HG02840 (cell line): ENCODE measurements at regions not wholly inside any gene's neighbourhood (a gene's known extent, or its start where the extent isn't known, plus 50 kb on each side); places are given as distances from the start of the nearest gene placed in this dataset.
"Not testable (repeated sequence)": the region's sequence is repeated elsewhere in the genome, so short reads cannot be mapped to it uniquely, and the experiment has no call there.

Experiments used
- ATAC-seq: cut with Tn5 transposase; IDR thresholded peaks from one replicate; pipeline ENCODE4 v1.9.1; 2021; ENCODE audit warnings: mild to moderate bottlenecking, moderate library complexity, moderate number of reproducible peaks; ENCODE audit not compliant: unreplicated experiment, low FRiP score

DNA sequence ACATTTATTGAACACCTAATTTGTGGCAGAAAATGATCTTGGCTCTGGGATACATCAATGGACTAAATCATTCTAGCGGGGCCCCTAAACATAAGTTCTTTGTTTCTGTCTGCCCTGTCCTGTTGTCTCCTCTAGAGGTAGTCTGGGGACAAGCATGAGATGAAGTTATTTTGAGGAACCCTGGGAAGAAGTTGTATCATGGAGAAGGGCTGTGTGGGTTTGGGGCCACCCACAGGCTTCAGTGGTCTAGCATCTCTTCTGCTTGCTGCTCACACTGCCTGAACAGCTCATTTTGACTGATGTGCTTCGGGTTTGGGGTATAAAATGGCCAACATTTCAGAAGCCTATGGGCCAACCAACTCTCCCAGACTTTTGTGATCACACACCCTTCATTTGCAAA is 50.3 kb upstream of the OSBPL11 start:
- ATAC-seq, result no peak

DNA sequence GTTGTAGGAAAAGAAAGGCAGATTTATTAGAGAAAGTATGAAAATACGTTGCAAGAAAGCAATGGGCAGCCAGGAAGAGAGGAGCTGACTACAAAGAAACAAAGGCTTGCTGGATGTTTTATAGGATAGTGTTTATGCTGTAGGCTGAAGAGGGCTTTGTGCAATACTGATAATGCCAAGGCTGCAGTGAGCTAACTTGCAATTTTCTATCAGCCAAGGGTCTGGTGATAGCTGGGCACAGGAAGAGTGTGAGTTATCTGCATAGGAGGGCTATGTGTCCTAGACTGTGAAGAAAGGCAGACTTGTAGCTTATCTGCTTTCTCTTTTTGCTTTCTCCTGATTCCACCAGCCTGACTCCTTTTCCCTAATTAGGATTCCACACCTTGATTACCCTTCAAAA is 51.3 kb upstream of the OSBPL11 start:
- no peak for ATAC-seq

DNA sequence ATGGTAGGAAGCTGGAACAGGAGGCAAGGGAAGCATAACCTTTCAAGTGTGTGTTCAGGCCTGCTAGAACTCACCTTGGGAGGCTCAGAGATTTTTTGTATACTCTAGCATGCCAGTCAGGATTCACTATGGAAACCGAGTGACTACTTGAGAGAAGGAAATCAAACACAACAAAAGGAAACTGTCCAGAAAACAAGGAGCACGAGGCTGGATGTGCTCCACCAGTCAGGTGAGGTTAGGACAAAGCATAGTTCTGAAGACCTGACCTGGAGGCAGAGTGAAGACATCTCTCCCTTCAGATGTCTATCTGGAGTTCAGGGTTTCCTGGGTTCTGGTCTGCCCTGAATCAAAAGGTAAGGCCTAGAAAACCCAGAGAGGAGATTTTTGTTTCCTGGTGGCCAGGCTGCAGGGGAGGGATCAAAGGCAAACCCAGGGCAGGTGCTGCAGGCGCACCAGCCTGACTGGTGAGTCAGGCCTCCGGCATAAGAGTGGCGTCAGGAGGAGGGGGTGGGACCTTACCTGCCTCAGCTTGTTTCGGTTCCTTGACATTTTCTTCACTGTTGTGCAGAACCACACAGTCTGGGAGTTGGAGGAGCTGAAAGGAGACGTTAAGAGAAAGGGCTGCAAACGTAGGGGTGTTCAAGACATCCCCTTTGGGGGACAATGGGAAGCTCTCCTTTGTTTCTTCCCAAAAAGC is 52.2 kb upstream of the OSBPL11 start:
- no peak for ATAC-seq

DNA sequence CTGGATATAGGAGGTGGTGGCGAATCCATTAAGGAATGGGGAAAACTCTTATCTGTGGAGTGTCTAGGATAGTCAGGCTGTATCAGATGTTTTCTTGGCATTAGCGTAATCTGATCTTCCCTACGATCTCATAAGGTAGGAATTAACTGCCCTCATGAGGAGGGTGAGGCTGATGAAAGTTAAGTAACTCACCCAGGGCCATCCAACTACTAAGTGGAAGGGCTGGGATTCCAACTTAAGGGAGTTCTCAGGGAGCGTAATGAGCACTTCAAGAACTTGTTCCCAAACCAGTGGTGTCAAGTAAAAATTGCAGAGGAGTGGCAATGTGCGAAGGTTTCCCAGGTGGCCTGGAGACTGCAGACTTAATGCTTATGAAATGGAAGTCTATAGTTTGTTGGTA is 55.9 kb upstream of the OSBPL11 start:
- ATAC-seq, result no peak

DNA sequence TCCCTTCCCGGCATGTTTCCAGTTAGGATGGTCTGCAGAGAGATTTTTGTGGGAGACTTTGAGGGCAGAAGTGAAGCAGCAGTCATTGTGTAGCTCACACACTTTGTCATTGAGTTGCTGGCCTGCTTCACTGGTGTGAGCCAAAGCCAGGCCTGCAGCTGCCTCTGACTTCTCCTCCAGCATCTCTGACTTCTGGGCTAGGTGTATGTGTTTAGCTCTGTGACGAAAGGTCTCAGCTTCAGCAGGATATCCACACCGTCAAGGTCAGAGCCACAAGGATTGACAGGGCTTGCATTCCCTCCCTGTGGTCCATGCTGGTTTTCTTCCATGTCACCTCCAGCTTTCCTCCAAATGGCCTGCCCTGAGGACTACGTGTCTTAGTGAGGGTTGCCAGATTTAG is 57.1 kb upstream of the OSBPL11 start:
- ATAC-seq, result no peak

DNA sequence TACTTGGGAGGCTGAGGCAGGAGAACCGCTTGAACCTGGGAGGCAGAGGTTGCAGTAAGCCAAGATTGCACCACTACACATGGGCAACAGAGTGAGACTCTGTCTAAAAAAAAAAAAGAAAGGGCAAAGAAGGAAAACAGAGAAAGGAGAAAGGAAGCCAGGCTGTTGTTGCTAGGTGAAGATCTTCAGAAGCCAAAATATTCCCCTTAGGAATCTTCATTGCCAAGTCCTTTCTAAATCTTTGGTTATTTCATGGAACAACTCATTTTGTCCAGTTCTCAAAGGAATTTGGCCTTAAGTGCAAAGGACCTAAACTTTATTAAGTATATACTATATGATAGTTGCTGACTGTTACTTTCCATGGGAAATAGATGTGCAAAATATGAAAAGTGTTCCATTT is 59.2 kb upstream of the OSBPL11 start:
- no peak for ATAC-seq

DNA sequence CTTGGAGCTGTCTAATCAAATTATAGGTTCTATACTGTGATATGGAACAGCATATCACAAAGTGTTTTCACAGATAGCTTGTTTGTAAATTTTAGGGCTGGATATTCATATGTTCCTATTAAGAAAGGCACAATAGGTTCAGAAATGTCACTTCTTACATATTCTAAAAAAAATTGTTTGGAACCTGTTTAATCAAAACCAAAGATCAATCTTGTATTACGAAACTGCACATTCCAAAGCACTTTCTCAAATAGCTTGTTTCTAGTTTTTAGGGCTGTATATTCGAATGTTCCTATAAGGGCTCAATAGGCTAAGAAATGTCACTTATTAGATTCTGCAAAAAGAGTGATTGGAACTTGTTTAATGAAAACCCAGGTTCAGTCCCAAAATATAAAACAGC is 67.4 kb upstream of the OSBPL11 start:
- ATAC-seq, result no peak

DNA sequence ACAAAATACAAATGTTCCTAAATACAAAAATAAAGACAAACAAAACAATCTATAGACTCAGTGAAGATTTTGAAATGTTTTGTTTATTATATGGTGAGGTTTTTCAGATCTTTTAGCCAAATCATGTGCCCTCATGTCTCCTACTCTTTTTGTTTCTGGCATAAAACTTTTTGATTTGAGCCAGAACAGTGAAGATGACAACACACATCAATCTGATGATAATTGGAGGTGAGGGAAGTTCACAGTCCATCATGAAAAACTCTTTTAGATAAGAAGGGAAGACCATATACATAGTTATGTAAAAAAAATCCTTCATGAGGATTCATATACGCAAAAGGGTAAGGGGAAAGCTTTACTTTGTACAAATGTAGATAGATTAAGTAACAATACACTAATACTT is 75.1 kb upstream of the OSBPL11 start:
- ATAC-seq, result no peak

DNA sequence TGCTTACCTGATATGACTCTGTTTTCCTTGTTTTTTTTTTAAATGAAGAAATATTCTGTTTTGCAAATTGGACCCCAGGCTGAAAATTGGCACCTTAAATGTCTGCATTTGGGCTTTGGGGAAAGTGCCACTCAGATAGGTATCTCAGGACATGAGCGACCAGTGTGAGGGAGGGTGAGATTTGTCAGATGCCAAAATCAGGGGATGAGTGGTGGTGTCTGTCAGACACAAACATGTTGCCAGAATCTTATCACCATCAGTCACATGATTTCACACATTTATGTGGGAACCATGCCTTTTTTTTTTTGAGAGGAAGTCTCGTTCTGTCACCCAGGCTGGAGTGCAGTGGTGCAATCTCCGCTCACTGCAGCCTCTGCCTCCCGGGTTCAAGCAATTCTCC is 75.6 kb upstream of the OSBPL11 start:
- ATAC-seq, result no peak

DNA sequence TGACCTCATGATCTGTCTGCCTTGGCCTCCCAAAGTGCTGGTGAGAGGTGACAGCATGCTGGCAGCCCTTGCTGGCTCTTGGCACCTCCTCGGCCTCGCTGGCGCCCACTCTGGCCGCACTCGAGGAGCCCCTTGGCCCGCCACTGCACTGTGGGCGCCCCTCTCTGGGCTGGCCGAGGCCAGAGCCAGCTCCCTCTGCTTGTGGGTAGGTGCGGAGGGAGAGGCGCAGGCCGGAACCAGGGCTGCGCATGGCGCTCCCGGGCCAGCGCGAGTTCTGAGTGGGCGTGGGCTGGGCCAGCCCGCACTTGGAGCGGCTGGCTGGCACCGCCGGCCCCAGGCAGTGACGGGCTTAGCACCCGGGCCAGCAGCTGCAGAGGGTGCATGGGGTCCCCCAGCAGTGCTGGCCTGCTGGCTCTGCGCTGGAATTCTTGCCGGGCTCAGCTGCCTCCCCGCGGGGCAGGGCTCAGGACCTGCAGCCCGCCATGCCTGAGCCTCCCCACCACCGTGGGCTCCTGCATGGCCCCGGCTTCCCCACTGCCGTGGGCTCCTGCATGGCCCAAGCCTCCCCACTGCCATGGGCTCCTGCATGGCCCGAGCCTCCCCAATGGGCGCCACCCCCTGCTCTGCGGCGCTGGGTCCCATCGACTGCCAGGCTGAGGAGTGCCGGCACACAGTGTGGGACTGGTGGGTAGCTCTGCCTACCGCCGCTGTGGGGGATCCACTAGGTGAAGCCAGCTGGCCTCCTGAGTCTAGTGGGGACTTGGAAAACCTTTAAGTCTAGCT is 76.4 kb upstream of the OSBPL11 start:
- ATAC-seq, result no peak

DNA sequence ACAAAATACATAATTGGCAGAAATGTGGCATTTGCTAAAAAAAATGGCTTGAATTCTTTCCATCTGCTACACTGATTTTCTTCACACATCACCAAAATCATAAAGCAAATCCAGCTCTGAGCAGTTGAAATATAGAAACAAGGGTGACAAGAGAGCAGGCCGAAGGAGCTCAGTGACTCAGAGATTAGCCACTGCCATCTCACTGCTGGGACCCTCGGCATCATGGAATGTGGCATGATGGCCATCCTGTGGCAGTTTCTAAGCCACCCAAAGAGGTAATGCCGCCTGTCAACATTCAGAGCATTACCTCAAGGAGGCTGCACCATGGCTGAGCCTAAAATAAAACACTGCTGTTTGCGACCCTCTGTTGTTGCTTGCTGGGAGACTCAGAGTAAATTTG is 80.5 kb upstream of the OSBPL11 start:
- ATAC-seq, result no peak

DNA sequence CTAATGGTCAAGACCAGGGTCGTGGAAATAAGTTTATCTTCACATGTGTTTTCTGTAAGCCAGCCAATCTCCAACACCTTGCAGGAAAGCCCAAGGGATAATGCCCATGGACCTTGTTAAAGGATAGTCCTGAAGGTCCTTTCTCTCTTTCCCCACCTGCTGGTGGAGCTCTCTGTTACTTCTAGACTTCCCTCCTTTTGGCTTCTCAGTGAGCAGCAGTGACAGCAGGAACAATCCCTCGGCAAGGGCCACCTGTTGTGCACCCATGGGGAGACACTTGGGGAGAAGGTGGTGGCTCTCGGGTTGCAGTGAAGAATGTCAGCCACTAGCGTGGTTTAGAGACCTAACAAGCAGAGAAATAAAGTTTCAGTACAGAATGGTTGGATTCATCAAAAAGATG is 84.0 kb upstream of the OSBPL11 start:
- ATAC-seq, result no peak

DNA sequence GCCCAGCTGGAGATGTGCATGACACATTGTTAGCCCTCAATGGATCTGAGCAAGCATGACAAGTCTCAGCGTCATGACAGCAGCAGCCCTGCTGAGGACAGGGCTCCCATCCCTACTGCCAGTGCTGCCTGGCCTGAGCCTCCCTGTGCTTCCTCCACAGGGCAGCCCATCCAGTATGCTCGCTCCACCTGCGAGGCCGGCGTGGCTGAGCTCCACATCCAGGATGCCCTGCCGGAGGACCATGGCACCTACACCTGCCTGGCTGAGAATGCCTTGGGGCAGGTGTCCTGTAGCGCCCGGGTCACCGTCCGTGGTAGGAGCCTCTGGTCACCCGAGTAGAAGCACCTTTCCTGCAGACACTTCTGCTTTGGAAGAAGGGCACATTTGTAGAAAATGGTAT is 85.8 kb upstream of the OSBPL11 start:
- ATAC-seq, result no peak

DNA sequence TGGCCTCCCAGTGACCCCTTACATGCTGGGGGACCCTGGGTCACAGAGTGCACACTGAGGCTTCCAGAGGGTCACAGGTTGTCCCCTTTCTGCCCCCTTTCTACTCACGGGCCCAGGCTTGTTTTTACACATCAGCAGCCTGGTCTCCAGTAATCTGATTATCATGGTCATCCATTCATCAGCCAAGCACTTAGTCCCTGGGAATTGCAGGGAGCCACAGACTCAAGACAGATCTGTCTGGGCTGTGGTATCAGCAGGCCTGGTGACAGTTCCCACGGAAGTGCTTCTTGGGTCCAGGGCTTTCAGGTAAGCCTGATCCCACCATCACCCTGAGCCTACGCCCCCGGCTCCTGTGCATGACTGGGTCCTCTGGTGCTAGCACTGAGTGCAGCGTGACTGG is 86.6 kb upstream of the OSBPL11 start:
- ATAC-seq, result not testable (repeated sequence)

DNA sequence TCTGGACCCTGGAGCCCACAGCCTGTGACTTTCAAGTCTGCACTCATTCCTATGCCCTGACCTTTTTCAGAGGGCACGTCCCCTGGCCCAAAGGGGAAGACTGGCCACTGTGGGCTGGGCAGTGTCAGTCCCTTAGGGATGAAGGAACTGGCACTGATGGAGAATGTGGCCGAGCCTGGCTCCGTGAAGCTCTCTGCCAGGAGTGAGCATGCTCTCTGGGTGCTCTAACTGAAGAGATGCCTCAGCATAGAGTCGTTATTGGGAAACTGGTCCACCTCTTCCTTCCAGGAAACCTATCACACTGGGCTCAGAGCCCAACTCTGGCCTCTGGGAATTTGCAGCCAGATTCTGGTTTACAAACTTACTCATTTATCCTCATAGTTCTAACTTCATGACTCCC is 87.3 kb upstream of the OSBPL11 start:
- ATAC-seq, result not testable (repeated sequence)

DNA sequence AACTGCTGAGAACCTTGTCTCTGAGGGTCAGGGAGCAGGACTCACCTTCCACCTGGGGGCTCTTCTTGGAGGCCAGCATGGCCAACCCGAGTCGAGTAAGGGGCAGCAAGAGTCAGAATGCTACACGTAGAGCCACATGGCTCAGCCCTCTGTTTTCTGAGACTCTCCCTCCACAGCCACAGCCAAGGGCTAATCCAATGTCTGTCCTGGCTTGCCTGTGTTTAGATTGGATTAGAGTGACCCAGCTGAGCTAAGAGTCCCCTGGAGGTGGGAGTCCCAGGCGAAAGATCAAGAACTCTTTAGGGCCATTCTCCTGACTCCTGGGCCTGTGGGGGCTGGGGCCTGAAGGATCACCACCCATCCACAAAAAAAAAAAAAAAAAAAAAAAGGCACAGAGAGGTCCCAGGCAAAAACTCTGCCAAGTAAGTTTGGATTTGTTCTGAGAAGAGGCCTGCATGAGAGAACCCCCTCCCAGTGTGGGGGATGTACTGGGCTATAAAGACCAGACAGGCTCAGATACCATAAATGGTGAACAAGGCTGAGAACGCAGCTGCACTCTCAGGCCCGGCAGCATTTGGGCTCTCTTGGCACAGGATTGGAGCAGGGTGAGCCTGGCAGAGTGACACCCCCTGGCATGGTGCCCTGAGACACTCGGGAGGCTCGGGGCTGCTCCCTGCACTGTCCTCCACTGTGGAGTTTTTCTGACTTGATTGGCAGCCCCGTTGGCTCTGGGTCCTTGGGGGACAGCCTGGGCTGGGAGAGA is 88.0 kb upstream of the OSBPL11 start:
- ATAC-seq, result no peak

DNA sequence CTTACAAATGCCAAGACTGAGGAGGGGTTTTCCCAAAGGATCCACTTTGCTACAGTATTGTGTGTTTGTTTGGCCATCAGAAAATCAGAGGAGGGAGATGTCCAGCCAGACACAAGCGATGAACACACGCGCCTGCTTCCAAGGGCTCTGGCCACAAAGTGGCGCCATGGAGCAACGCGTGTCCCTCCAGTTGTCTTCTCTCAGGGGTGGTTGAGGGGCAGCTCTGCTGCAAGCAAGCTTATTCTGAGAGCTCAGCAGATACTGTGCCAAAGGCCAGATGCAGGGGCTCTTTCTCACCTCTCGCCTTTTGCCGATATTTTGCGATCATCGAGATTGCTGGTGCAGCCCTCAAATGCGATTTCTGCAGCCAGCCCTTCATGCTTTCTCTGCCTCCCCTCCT is 88.9 kb upstream of the OSBPL11 start:
- no peak for ATAC-seq

DNA sequence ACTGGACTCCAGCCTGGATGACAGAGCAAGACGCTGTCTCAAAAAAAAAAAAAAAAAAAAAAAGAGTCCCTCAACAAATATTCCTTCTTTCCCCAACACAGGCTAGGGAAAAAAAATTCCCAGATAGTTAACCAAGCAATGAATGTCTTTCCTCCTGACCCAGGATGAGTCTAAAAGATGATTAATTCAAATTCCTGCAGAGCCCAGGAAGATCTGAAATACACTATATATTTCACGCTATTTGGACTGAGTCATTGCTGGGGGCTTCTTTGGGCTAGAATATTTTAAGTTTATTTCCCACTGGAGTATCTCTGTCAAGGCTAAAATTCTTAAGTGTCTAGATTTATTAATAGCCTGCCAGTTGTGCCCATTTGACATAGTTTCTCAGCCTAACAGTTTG is 90.4 kb upstream of the OSBPL11 start:
- not testable (repeated sequence) for ATAC-seq

DNA sequence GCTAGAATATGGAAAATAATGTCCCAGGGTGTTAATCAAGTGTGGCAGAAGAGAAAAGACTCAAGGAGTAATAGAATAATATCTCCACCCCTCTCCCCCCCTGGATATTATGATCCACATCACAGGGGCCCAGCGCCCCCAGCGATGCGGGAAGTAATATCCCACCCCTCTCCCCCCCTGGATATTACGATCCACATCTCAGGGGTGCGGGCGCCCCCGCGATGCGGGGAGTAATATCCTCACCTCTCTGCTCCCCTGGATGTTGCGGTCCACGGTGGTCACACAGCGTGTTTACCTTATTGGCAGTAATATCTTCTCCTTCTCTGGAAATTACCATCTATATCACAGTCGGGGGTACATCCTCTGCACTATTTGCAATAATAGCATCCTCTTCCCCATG is 97.1 kb upstream of the OSBPL11 start:
- ATAC-seq, result no peak

DNA sequence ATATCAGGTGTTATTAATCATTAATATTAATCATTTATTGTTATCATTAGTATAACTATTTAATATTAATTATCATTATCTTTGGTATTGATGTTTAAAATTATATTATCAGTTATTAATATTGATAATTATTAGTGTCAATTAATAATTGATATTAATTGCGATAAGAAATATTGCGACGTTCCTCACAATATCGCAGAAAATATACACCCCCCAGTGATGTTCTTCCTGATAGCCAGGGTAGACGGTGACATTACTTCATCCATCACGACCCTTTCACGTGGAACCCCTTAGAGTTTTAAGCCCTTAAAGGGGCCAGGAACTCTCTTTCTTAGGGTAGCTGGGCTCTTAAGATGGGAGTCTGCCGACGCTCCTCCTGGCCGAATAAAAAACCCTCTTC is 98.6 kb upstream of the OSBPL11 start:
- ATAC-seq, result no peak

DNA sequence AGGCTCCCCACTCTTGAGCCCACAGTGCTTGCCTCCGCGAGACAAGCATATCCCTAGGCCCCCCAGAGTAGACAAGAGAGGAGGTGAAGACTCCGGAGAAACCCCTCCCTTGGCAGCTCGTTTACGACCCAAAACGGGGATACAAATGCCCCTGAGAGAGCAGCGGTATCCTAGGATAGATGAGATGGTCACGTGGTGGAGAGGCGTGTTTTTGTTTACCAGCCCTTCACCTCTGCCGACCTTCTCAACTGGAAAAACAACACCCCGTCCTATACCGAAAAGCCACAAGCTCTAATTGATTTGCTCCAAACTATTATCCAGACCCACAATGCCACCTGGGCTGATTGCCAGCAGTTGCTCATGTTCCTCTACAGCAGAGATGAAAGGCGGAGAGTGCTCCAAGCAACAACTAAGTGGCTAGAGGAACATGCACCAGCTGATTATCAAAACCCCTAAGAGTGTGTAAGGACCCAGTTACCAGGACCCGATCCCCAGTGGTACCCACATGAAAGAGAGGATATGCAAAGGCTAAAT is 99.5 kb upstream of the OSBPL11 start:
- ATAC-seq, result no peak
